SH-SY5Y (cell line): ENCODE measurements at regions not wholly inside any gene's neighbourhood (a gene's known extent, or its start where the extent isn't known, plus 50 kb on each side); places are given as distances from the start of the nearest gene placed in this dataset.

ENCODE experiments used
- GATA2 ChIP-seq: IDR thresholded peaks from 2 replicates; pipeline ENCODE4 v1.6.1; 2011; ENCODE audit warnings: mild to moderate bottlenecking, low read depth, low read length
- GATA3 ChIP-seq: IDR thresholded peaks from 2 replicates; pipeline ENCODE4 v1.6.1; 2011; ENCODE audit warnings: low read depth, mild to moderate bottlenecking, low read length, moderate library complexity

- TF ChIP-seq GATA2 (no peak), GATA3 (no peak)
These were observed 258.3 kb downstream of the ETS1 start for GRCh38 chr11:128328955-128329551.

- TF ChIP-seq GATA2, result no peak
- TF ChIP-seq GATA3, result no peak
These were observed 260.1 kb downstream of the ETS1 start for GRCh38 chr11:128327274-128327673.

- no peak for TF ChIP-seq GATA2
- no peak for TF ChIP-seq GATA3
These were observed 260.6 kb downstream of the ETS1 start for GRCh38 chr11:128326791-128327190.

- TF ChIP-seq GATA2 (no peak), GATA3 (no peak)
These were observed 262.7 kb downstream of the ETS1 start for GRCh38 chr11:128324531-128325141.

- TF ChIP-seq GATA3, result no peak
- no peak for TF ChIP-seq GATA2
These were observed 263.3 kb downstream of the ETS1 start for GRCh38 chr11:128324051-128324481.

- no peak for TF ChIP-seq GATA2
- TF ChIP-seq GATA3, result no peak
These were observed 264.0 kb downstream of the ETS1 start for GRCh38 chr11:128323381-128323780.

GRCh38 chr11:128318856-128319474 is 268.4 kb downstream of the ETS1 start:
- TF ChIP-seq GATA3 (no peak), GATA2 (no peak)

GRCh38 chr11:128316541-128317227 is 270.7 kb downstream of the ETS1 start:
- no peak for TF ChIP-seq GATA2
- TF ChIP-seq GATA3, result no peak

GRCh38 chr11:128315933-128316332 is 271.4 kb downstream of the ETS1 start:
- TF ChIP-seq GATA2, result no peak

- TF ChIP-seq GATA3 (no peak), GATA2 (no peak)
These were observed 273.4 kb downstream of the ETS1 start for GRCh38 chr11:128313931-128314330.

GRCh38 chr11:128311742-128312719 is 275.3 kb downstream of the ETS1 start:
- TF ChIP-seq GATA2 (no peak), GATA3 (no peak)

GRCh38 chr11:128310676-128311445 is 276.5 kb downstream of the ETS1 start:
- no peak for TF ChIP-seq GATA2
- no peak for TF ChIP-seq GATA3

GRCh38 chr11:128310005-128310404 is 277.4 kb downstream of the ETS1 start:
- TF ChIP-seq GATA3 (no peak), GATA2 (no peak)
